KOPT-K1 (cell line): ENCODE measurements at regions not wholly inside any gene's neighbourhood (a gene's known extent, or its start where the extent isn't known, plus 50 kb on each side); places are given as distances from the start of the nearest gene placed in this dataset.
"Not testable (repeated sequence)": the region's sequence is repeated elsewhere in the genome, so short reads cannot be mapped to it uniquely, and the experiment has no call there.

Experiments used
- H3K27ac ChIP-seq: fragments of 200-600 bp; sonication (generic); 2 replicates; pipeline ENCODE4 v1.5.1; 2016; ENCODE audit warnings: antibody characterized with exemption, mild to moderate bottlenecking, low read depth, low read length; ENCODE audit not compliant: poor library complexity, severe bottlenecking
- H3K36me3 ChIP-seq: fragments of 200-600 bp; sonication (generic); 2 replicates; pipeline ENCODE4 v1.5.1; 2017; ENCODE audit warnings: antibody characterized with exemption, mild to moderate bottlenecking, low read length, moderate library complexity; ENCODE audit not compliant: insufficient read depth
- H3K9me3 ChIP-seq: fragments of 200-600 bp; sonication (generic); 2 replicates; pipeline ENCODE4 v1.5.1; 2017; ENCODE audit warnings: antibody characterized with exemption, low read length, mild to moderate bottlenecking; ENCODE audit not compliant: insufficient read depth, poor library complexity, severe bottlenecking

DNA sequence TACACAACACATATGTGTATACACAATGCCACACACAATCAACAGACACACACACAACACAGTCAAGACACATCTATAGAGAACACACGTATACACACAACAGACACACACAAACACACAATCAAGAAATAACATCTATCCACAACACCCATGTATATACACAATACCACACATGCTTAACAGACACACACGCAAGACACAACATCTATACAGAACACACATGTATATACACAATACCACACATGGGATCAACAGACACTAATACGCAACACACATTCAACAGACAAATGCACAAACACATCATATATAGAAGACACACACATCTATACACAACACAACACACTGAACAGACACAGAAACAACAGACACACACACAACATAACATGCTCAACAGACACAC is 234.8 kb downstream of the SHOX start:
- Histone ChIP-seq H3K36me3 (no peaks in the 10 kb centered on the region), H3K27ac (no peak overlapping the region), H3K9me3 (no peaks in the 10 kb centered on the region)

DNA sequence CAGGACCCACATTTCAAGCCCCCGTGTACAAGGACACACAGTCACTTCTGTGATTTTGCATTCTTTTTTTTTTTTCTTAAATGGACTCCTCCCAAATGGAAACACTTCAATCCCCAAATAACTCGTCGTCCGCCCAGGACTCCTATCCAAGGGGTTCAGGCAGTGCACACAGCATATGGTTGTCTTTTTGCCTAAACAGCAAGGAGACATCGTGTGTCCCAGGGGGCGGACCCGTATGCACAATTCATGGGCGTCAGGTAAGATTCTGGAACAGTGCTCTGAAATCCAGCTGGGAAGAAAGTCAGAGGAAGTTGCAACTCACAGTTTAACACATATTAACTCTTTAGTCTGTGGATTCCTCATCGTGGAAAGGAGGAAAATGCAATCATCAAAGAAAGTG is 231.3 kb downstream of the SHOX start:
- Histone ChIP-seq H3K27ac (no peak overlapping the region), H3K9me3 (no peaks in the 10 kb centered on the region)

DNA sequence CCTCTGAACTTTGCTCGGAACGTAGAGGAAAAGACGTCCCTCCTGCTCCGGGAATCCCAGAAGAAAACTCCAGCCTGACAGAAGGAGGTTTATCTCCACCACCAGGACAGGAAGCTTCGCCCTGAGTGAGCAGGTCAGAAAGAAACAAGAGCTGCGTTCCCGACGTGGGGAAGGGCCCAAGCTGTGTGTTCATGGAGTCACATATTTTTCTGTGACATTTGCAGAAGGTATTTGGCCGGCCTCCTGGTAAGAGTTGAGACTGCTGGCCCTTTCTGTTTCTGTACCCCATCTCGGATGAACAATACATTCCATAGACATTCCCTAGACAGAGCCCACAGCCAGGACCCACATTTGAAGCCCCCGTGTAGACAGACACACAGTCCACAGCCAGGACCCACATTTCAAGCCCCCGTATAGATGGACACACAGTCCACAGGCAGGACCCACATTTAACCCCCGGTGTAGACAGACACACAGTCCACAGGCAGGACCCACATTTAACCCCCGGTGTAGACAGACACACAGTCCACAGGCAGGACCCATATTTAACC is 230.8 kb downstream of the SHOX start:
- no peaks in the 10 kb centered on the region for H3K9me3 ChIP-seq
- H3K27ac ChIP-seq, result no peak overlapping the region
- no peaks in the 10 kb centered on the region for H3K36me3 ChIP-seq

More for the DNA sequence above, 231.3 kb downstream of the SHOX start:
- H3K36me3 ChIP-seq, result no peaks in the 10 kb centered on the region

DNA sequence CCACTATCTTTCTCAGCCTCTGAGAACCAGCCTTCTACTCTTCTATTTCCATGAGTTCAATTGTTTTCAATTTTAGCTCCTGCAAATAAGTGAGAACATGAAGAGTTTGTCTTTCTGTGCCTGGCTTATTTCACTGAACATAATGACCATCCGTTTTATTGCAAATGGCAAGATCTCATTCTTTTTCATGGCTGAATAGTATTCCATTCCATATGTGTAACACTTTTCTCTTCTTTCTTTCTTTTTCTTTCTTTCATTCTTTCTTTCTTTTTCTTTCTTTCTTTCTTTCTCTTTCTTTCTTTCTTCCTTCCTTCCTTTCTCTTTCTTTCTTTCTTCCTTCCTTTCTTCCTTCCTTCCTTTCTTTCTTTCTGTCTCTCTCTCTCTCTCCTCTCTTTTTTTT is 228.7 kb downstream of the SHOX start:
- Histone ChIP-seq H3K36me3 (no peaks in the 10 kb centered on the region), H3K27ac (no peak overlapping the region), H3K9me3 (no peaks in the 10 kb centered on the region)

DNA sequence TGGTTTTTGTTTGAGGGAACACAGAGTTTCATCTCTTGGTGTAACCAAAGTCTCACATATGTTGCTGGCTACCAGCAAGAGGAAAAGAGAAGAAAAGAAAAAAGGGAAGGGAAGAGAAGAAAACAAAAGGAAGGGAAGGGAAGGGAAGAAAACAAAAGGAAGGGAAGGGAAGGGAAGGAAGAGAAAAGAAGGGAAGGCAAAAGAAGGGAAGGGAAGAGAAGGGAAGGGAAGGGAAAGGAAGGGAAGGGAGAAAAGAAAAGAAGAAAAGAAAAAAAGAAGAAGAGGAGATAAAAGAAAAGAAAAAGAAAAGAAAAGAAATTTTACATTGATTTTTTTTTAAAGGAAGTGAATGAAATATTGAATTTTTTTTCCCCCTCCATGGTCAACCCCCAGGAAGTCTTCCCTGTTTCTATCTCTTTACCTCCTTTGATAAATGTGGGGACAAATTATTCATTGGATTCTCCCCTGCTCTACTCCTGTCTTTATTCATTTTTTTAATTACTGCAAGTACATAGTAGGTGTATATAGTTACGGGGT is 228.0 kb downstream of the SHOX start:
- Histone ChIP-seq H3K27ac (no peak overlapping the region), H3K9me3 (no peaks in the 10 kb centered on the region), H3K36me3 (no peaks in the 10 kb centered on the region)

DNA sequence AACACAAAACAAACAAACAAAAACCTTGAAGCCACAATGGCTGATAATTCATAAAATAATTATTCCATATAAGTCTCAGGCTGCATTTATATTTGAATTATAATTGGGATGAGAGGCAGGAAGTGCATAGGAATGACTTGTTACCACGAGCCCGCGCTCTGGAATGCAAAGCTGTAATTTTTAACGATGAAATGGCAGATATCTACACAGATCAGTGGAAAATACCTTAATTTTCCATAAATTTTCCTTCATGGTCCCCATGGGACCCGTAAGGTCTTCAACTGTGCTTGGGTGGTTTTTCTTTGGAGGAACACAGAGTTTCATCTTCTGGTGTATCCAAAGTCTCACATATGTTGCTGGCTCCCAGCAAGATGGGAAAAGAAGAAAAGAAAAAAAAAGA is 226.8 kb downstream of the SHOX start:
- no peak overlapping the region for H3K27ac ChIP-seq
- no peaks in the 10 kb centered on the region for H3K36me3 ChIP-seq
- H3K9me3 ChIP-seq, result no peaks in the 10 kb centered on the region

DNA sequence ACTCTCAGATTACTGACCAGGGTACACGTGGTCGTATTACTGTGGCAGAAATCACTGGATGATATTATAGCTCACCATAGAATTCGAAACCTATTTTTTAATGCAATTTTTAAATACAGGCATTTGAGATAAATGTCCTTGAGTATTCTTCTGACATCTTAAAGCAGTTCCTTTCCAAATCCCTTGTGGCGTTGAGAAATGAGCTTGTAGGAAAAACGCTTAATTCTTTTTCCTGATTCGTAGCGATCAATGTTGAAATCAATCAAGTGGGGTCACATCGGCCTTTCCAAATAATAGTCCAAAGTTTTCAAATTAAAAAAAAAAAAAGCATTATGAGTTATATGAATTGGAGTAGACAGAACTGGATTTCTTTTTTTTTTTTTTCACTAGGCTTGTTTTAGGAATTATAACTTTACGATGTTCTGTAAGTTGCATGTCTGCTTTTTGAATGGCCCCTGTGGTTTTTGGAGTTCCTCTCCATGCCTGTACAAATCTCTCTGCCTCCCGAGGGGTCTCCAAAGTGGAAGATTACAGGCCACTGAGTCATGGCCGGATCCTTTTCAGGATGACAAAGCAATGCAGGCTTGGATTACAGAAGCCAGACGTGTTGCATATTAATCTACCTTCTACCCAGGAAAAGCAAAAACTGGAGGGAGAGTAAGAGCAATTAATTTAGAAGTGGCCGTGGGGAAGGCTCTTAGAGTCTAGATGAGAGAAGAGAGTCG is 226.1 kb downstream of the SHOX start:
- Histone ChIP-seq H3K36me3 (no peaks in the 10 kb centered on the region), H3K27ac (no peak overlapping the region), H3K9me3 (no peaks in the 10 kb centered on the region)

DNA sequence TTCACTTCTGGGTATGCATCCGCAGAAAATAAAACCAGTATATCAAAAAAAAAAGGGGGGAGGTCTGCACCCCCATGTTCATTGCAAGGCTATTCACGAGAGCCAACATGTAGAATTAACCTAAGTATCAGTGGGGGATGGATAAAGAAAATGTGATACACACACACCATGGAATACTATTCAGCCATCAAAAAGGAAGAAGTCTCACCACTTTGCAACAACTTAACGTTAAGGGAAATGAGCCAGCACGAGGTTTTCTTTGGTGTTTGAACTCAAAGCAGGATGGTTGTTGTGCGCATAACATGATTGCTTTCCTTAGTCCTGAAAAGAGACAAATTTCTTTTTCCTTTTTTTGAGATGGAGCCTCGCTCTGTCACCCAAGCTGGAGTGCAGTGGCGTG is 222.7 kb downstream of the SHOX start:
- Histone ChIP-seq H3K27ac (no peak overlapping the region), H3K36me3 (no peaks in the 10 kb centered on the region), H3K9me3 (no peaks in the 10 kb centered on the region)

DNA sequence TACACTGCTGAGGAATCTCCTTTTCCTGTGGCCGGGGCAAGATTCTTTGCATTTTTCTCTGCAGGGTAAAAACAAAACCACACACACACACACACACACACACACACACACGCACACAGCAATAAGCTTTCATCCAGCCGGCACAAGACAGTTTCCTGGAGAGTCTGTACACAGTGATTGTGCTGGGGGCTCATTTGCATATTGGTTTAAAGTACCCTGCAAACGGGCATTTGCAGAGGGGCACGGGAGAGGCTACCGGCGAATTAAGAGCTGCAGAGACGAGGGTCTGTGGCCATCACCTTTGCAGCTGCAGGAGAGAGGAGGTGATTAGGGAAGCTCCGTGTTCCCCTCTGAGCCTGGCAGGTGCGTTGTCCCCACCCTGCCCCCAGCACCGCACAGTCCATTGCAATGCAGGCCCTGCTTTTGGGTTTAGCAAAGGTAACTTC is 219.9 kb downstream of the SHOX start:
- Histone ChIP-seq H3K27ac (no peak overlapping the region), H3K9me3 (no peaks in the 10 kb centered on the region), H3K36me3 (no peaks in the 10 kb centered on the region)

DNA sequence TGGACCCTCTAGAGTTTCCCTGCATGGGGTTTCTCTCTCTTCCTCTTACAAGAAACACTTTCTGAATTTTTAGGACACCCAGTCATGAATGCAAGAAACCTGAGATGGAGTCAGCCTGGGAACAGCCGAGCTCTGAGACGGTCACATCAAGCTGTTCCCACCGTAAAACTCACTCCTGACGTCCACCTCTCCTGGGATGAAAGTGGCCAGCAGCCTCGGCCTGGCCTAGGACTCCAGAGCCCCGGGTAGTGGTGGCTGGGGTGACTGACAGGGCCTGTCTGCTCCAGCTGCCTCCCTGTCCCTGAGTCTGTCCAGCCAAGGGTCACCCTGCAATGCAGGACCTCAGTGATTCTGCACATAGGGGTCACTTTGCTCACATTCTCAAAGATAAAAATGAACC is 217.8 kb downstream of the SHOX start:
- H3K9me3 ChIP-seq, result no peaks in the 10 kb centered on the region
- no peaks in the 10 kb centered on the region for H3K36me3 ChIP-seq
- H3K27ac ChIP-seq, result no peak overlapping the region

DNA sequence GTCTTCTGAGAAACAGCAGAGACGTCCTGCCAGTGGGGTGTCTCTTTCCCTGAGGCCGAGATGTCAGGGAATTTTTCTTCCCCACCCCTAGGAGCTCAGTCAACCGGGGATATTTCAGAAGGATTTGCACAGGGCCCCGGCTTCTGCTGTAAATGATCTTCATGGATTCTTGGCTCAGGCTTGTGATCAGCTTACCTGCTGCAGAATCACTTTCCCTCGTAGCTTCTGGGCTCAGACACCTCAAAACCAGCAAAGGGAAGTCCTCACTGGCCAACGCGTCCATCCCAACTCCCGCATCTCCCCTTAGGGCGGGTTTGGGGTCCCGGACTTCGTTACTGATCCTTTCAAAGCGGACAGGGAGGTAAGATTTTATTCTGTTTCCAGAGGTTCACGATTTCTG is 212.7 kb downstream of the SHOX start:
- H3K9me3 ChIP-seq, result no peaks in the 10 kb centered on the region
- no peak overlapping the region for H3K27ac ChIP-seq
- no peaks in the 10 kb centered on the region for H3K36me3 ChIP-seq

DNA sequence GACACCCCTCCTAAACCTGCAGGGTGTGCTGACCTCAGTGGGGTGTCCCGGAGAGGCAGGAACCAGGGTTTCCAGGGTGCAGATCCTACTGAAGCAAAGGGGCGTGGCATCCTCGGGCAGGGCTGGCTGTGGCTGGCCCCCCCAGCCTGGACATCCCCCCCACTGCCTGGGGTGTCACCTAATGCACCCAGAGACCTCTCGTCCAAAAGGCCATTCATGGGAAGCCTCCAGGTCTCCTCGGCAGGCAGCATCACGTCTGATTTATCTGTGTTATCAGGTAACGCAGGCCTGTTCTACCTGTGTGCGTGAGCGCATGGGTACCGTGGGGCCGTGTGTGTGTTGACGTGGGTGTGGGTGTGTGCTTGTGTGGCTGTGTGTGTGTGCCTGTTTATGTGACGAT is 210.0 kb downstream of the SHOX start:
- H3K36me3 ChIP-seq, result no peaks in the 10 kb centered on the region
- H3K27ac ChIP-seq, result no peak overlapping the region
- peaks cover 17% of the 10 kb centered on the region for H3K9me3 ChIP-seq

DNA sequence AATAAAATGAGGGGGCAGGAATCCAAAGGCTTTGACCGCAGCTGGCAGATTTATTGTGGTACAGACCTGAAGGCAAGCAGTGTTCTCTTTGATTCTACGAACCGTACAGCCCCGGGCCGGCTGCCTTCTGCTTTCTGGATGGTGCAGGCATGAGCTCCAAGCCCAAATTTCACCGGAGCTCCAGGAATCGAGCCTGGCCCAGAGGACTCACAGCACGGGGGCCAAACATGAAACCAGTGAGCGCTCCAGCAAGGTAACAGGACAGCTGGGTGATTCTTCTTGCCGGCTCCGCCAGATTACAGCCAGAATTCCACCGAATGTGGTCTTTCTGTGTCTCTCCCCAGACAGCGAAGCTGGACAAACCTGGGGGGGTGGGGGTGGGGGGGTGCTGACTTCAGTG is 208.1 kb downstream of the SHOX start:
- H3K9me3 ChIP-seq, result peaks cover 17% of the 10 kb centered on the region
- not testable (repeated sequence) for H3K36me3 ChIP-seq, H3K27ac ChIP-seq

DNA sequence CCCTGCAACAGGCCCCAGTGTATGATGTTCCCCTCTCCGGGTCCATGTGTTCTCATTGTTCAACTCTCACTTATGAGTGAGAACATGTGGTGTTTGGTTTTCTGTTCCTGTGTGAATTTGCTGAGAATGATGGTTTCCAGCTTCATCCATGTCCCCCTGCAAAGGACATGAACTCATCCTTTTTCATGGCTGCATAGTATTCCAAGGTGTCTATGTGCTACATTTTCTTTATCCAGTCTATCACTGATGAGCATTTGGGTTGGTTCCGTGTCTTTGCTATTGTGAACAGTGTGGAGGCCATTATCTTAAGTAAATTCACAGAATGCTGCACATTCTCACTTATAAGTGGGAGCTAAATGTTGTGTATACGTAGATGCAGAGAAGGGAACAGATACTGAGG is 205.3 kb downstream of the SHOX start:
- not testable (repeated sequence) for H3K36me3 ChIP-seq, H3K27ac ChIP-seq
- H3K9me3 ChIP-seq, result peaks cover 17% of the 10 kb centered on the region

DNA sequence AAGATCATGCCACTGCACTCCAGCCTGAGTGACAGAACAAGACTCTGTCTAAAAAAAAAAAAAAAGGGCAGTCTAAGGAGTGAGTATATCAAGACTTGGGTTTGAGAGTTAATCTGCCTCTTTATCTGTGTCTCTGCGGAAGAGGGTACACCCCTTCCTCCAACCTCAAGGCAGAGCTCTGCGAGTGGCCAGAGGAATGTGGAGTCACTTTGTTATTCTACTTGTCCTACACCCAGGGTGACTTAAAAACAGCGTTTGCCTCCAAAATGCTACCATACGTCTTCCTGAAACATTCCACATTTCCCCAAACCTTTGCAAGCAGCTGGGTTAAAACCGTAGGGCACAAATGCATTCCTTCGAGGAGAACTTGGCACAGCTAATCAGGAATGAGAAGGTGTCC is 199.9 kb downstream of the SHOX start:
- no peak overlapping the region for H3K27ac ChIP-seq
- no peaks in the 10 kb centered on the region for H3K9me3 ChIP-seq
- no peaks in the 10 kb centered on the region for H3K36me3 ChIP-seq

DNA sequence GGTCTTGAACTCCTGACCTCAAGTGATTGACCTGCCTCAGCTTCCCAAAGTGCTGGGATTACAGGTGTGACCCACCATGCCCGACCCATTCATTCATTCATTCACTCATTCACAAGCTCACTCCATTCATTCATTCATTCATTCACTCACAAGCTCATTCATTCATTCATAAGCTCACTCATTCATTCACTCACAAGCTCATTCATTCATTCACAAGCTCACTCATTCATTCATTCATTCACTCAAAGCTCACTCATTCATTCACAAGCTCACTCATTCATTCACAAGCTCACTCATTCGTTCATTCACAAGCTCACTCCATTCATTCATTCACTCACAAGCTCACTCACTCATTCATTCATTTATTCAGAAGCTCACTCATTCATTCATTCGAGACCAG is 198.6 kb downstream of the SHOX start:
- Histone ChIP-seq H3K27ac (no peak overlapping the region), H3K36me3 (no peaks in the 10 kb centered on the region), H3K9me3 (no peaks in the 10 kb centered on the region)
